Mucosa of rectum (tissue), 2 donors: ENCODE measurements at regions not wholly inside any gene's neighbourhood (a gene's known extent, or its start where the extent isn't known, plus 50 kb on each side); places are given as distances from the start of the nearest gene placed in this dataset.
"Not testable (repeated sequence)": the region's sequence is repeated elsewhere in the genome, so short reads cannot be mapped to it uniquely, and the experiment has no call there.

Experiments used
- H3K27ac ChIP-seq, 2 donors: one replicate each; pipeline ENCODE4 v1.7.0; 2013; ENCODE audit warnings: inconsistent platforms in 2 of 2, low read depth in 2 of 2, low read length in 2 of 2
- H3K27me3 ChIP-seq, 2 donors: one replicate each; pipeline ENCODE4 v1.7.0; 2013; ENCODE audit warnings: low read length in 2 of 2; ENCODE audit not compliant: control insufficient read depth in 2 of 2, insufficient read depth in 2 of 2
- H3K36me3 ChIP-seq, 2 donors: one replicate each; pipeline ENCODE4 v1.7.0; 2013; ENCODE audit warnings: low read length in 2 of 2; ENCODE audit not compliant: control insufficient read depth in 2 of 2, insufficient read depth in 2 of 2
- H3K4me1 ChIP-seq, 2 donors: one replicate each; pipeline ENCODE4 v1.7.0; 2013; ENCODE audit warnings: low read length in 2 of 2, mild to moderate bottlenecking in 1 of 2; ENCODE audit not compliant: control insufficient read depth in 2 of 2, insufficient read depth in 2 of 2
- H3K4me3 ChIP-seq, 2 donors: one replicate each; pipeline ENCODE4 v1.7.0; 2013; ENCODE audit warnings: low read length in 2 of 2
- H3K9ac ChIP-seq, 2 donors: one replicate each; pipeline ENCODE4 v1.7.0; 2013; ENCODE audit warnings: low read length in 2 of 2, low read depth in 1 of 2, mild to moderate bottlenecking in 1 of 2
- H3K9me3 ChIP-seq, 2 donors: one replicate each; pipeline ENCODE4 v1.7.0; 2013; ENCODE audit warnings: low read length in 2 of 2; ENCODE audit not compliant: control insufficient read depth in 2 of 2
- donor health status: healthy.
- donor health status: Normal muscosa, but diverticular disease.

- Histone ChIP-seq H3K27me3 (no peaks in the 10 kb centered on the region), H3K36me3 (no peaks in the 10 kb centered on the region), H3K9ac (no peak overlapping the region), H3K9me3 (no peaks in the 10 kb centered on the region), H3K4me1 (no peaks in the 10 kb centered on the region), H3K4me3 (no peak overlapping the region), H3K27ac (no peak overlapping the region)
Measured at GRCh38 chr10:65046831-65047230, 1525.6 kb downstream of the REEP3 start.

GRCh38 chr10:65052111-65052510 lies 1530.9 kb downstream of the REEP3 start:
- H3K27me3 ChIP-seq, H3K4me1 ChIP-seq, H3K36me3 ChIP-seq, H3K9me3 ChIP-seq, H3K4me3 ChIP-seq, H3K27ac ChIP-seq, H3K9ac ChIP-seq: not testable (repeated sequence)

GRCh38 chr10:65053397-65053796 lies 1532.2 kb downstream of the REEP3 start:
- H3K36me3 ChIP-seq, H3K4me3 ChIP-seq, H3K4me1 ChIP-seq, H3K9me3 ChIP-seq, H3K9ac ChIP-seq, H3K27me3 ChIP-seq, H3K27ac ChIP-seq: not testable (repeated sequence)

GRCh38 chr10:65053831-65054351 lies 1532.7 kb downstream of the REEP3 start:
- H3K4me1 ChIP-seq, H3K4me3 ChIP-seq, H3K27ac ChIP-seq, H3K27me3 ChIP-seq, H3K9me3 ChIP-seq, H3K9ac ChIP-seq, H3K36me3 ChIP-seq: not testable (repeated sequence)

- H3K4me3 ChIP-seq, H3K4me1 ChIP-seq, H3K27me3 ChIP-seq, H3K9me3 ChIP-seq, H3K9ac ChIP-seq, H3K27ac ChIP-seq, H3K36me3 ChIP-seq: not testable (repeated sequence)
Measured at GRCh38 chr10:65054701-65055100, 1533.5 kb downstream of the REEP3 start.

GRCh38 chr10:65065278-65065677 lies 1544.1 kb downstream of the REEP3 start:
- no peak overlapping the region for H3K9ac ChIP-seq
- H3K4me3 ChIP-seq, result no peak overlapping the region

DNA sequence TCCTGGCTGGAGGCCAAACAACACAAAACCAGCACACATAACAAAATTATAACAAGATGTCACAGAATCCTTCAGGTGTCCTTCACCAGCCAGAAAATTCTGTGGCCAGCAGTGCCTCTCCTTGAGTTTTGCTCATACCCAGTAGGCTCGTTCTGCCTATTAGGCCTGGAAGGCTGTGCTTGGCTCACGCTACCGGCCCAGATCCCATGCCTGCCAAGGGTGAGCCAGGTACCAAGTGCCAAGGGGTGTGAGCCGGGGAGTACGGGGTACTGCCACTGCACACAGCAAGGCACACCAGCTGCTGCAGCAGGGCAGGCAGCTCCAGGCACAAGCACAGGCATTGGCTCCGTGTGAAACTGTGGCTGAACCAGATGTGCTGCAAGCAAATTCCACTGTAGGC lies 1562.0 kb downstream of the REEP3 start:
- Histone ChIP-seq H3K36me3 (no peaks in the 10 kb centered on the region), H3K27ac (no peak overlapping the region), H3K4me3 (no peak overlapping the region), H3K27me3 (no peaks in the 10 kb centered on the region), H3K9me3 (no peaks in the 10 kb centered on the region), H3K4me1 (no peaks in the 10 kb centered on the region), H3K9ac (no peak overlapping the region)

More at GRCh38 chr10:65065278-65065677, 1544.1 kb downstream of the REEP3 start:
- no peaks in the 10 kb centered on the region for H3K27me3 ChIP-seq
- H3K9me3 ChIP-seq, result no peaks in the 10 kb centered on the region
- no peak overlapping the region for H3K27ac ChIP-seq
- H3K36me3 ChIP-seq, result no peaks in the 10 kb centered on the region
- H3K4me1 ChIP-seq, result no peaks in the 10 kb centered on the region

DNA sequence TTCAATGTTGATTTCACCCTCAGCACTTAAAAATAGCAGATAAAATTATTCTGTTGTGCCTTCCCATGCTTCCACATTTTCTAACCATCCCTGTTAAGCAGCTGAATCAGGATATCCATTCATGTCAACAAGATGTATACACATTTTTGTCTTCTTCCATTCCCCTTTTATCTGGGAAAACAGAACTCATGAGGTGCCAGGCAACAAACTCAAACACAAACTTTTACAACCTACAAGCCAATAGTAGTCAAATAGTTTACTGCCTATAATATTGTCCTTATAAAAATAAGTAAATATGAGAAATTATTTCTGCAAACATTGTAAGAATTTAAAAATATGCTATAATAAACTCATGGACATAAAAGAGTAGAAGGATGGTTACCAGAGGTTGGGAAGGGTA lies 1569.8 kb downstream of the REEP3 start:
- Histone ChIP-seq H3K27me3 (no peaks in the 10 kb centered on the region), H3K9me3 (no peaks in the 10 kb centered on the region), H3K27ac (no peak overlapping the region), H3K4me3 (no peak overlapping the region), H3K9ac (no peak overlapping the region), H3K4me1 (no peaks in the 10 kb centered on the region), H3K36me3 (no peaks in the 10 kb centered on the region)

DNA sequence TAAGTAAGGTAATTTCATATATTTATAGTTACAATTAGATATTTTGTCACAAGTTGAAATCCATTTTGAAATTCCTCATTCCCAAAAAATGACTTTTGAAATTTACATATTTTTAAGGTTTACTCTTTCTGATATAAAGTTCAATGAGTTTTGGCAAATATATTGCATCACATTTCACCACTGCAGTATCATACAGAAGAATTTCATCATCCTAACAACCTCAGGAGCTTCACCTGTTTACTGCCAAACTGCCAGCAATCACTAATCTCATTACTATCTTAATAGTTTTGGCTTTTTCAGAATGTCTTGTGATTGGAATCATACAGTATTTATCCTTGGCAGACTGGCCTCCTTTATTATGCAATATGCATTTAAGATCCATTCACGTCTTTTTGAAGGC lies 1578.9 kb downstream of the REEP3 start:
- no peaks in the 10 kb centered on the region for H3K27me3 ChIP-seq
- no peaks in the 10 kb centered on the region for H3K36me3 ChIP-seq
- H3K9me3 ChIP-seq, result no peaks in the 10 kb centered on the region
- H3K27ac ChIP-seq, result no peak overlapping the region
- no peak overlapping the region for H3K9ac ChIP-seq
- H3K4me3 ChIP-seq, result no peak overlapping the region
- no peaks in the 10 kb centered on the region for H3K4me1 ChIP-seq

GRCh38 chr10:65100881-65101280 lies 1579.7 kb downstream of the REEP3 start:
- not testable (repeated sequence) for H3K9me3 ChIP-seq, H3K36me3 ChIP-seq, H3K27ac ChIP-seq, H3K27me3 ChIP-seq, H3K4me1 ChIP-seq, H3K4me3 ChIP-seq, H3K9ac ChIP-seq

DNA sequence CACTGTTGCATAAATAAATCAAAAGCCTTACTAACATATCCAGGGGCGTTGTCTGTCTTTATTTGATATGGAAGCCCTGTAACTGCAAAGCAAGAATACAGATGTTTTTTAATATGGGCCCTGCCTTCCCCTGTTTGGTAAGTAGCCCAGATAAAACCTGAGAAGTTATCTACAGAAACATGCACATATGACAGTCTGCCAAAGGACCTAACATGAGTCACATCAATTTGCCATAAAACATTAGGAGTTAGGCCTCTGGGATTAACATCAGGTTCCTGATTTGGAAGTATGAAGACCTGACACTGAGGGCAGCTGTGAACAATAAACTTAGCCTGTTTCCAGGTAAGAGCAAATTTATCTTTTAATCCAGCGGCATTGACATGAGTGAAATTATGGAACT lies 1588.8 kb downstream of the REEP3 start:
- H3K36me3 ChIP-seq, result no peaks in the 10 kb centered on the region
- no peak overlapping the region for H3K27ac ChIP-seq
- no peak overlapping the region for H3K4me3 ChIP-seq
- H3K4me1 ChIP-seq, result no peaks in the 10 kb centered on the region
- H3K9me3 ChIP-seq, result no peaks in the 10 kb centered on the region
- H3K27me3 ChIP-seq, result no peaks in the 10 kb centered on the region
- no peak overlapping the region for H3K9ac ChIP-seq
